Immature natural killer cell (primary cell): ENCODE measurements at regions not wholly inside any gene's neighbourhood (a gene's known extent, or its start where the extent isn't known, plus 50 kb on each side); places are given as distances from the start of the nearest gene placed in this dataset.

Source experiments
- DNase-seq, 3 donors: peaks; one replicate each; pipeline ENCODE4 v3.0.0; 2022; ENCODE audit warnings: mixed read lengths in 1 of 3
- H3K27ac Mint-ChIP-seq, 6 donors: one replicate each; pipeline ENCODE4 v1.8.0; 2020; ENCODE audit warnings: mixed read lengths in 6 of 6, mild to moderate bottlenecking in 5 of 6, inconsistent platforms in 4 of 6, moderate library complexity in 3 of 6
- H3K27me3 Mint-ChIP-seq, 3 donors: one replicate each; pipeline ENCODE4 v1.8.0; 2020 to 2021; ENCODE audit warnings: low read depth in 3 of 3, mild to moderate bottlenecking in 3 of 3, mixed read lengths in 3 of 3, moderate library complexity in 3 of 3, inconsistent platforms in 1 of 3
- H3K36me3 Mint-ChIP-seq, 3 donors: one replicate each; pipeline ENCODE4 v1.8.0; 2020; ENCODE audit warnings: mixed read lengths in 3 of 3, inconsistent platforms in 2 of 3, mild to moderate bottlenecking in 2 of 3
- H3K4me1 Mint-ChIP-seq, 2 donors: one replicate each; pipeline ENCODE4 v1.8.0; 2020; ENCODE audit warnings: inconsistent platforms in 2 of 2, mild to moderate bottlenecking in 2 of 2, mixed read lengths in 2 of 2, moderate library complexity in 1 of 2
- H3K4me3 Mint-ChIP-seq, 5 donors: one replicate each; pipeline ENCODE4 v1.8.0; 2020; ENCODE audit warnings: mild to moderate bottlenecking in 5 of 5, mixed read lengths in 5 of 5, inconsistent platforms in 3 of 5, moderate library complexity in 3 of 5
- H3K9me3 Mint-ChIP-seq, 6 donors: one replicate each; pipeline ENCODE4 v1.8.0; 2020; ENCODE audit warnings: mild to moderate bottlenecking in 6 of 6, mixed read lengths in 6 of 6, inconsistent platforms in 4 of 6, moderate library complexity in 3 of 6

GRCh38 chr13:64073203-64073602 lies 2657.6 kb upstream of the PCDH20 start:
- H3K9me3 Mint-ChIP-seq, result peaks cover 2 to 38% (median 12%) of the 10 kb centered on the region in 6 donors
- no peak for DNase-seq
- H3K4me3 Mint-ChIP-seq, result no peak overlapping the region
- H3K4me1 Mint-ChIP-seq, result no peaks in the 10 kb centered on the region
- peaks cover 0 to 5% (median 2%) of the 10 kb centered on the region in 3 donors for H3K27me3 Mint-ChIP-seq
- H3K27ac Mint-ChIP-seq, result no peak overlapping the region
- H3K36me3 Mint-ChIP-seq, result no peaks in the 10 kb centered on the region

DNA sequence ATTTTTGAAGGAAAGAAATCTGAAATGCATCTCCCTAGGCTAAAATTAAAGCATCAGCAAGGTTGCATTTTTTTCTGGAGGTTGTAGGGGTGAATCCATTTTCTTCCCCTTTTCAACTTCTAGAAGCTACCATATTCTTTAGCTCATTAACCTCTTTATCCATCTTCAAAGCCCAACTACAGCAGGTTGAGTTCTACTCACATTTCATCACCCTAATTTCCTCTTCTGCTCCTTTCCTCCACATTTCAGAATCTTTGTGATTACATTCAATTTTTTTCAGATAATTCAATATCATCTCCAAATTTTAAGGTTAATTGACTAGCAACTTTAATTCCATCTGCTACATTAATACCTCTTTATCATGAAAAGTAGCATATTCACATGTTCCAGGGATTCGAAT lies 2655.7 kb upstream of the PCDH20 start:
- H3K36me3 Mint-ChIP-seq, result no peaks in the 10 kb centered on the region
- no peak overlapping the region for H3K27ac Mint-ChIP-seq
- no peaks in the 10 kb centered on the region for H3K4me1 Mint-ChIP-seq
- no peak overlapping the region for H3K4me3 Mint-ChIP-seq
- H3K27me3 Mint-ChIP-seq, result peaks cover 0 to 3% (median 2%) of the 10 kb centered on the region in 3 donors
- H3K9me3 Mint-ChIP-seq, result peaks cover 0 to 27% (median 7%) of the 10 kb centered on the region in 6 donors
- no peak for DNase-seq

- H3K36me3 Mint-ChIP-seq, result no peaks in the 10 kb centered on the region
- H3K4me1 Mint-ChIP-seq, result no peaks in the 10 kb centered on the region
- H3K27ac Mint-ChIP-seq, result no peak overlapping the region
- peaks cover 0 to 3% (median 2%) of the 10 kb centered on the region in 3 donors for H3K27me3 Mint-ChIP-seq
- DNase-seq, result no peak
- peaks cover 0 to 26% (median 6%) of the 10 kb centered on the region in 6 donors for H3K9me3 Mint-ChIP-seq
- no peak overlapping the region for H3K4me3 Mint-ChIP-seq
Measured at GRCh38 chr13:64069892-64070291, 2654.2 kb upstream of the PCDH20 start.

GRCh38 chr13:64066711-64067110 lies 2651.1 kb upstream of the PCDH20 start:
- no peak overlapping the region for H3K4me3 Mint-ChIP-seq
- peaks cover 0 to 3% (median 2%) of the 10 kb centered on the region in 3 donors for H3K27me3 Mint-ChIP-seq
- no peak for DNase-seq
- no peak overlapping the region for H3K27ac Mint-ChIP-seq
- no peaks in the 10 kb centered on the region for H3K4me1 Mint-ChIP-seq
- peaks cover 0 to 25% (median 12%) of the 10 kb centered on the region in 6 donors for H3K9me3 Mint-ChIP-seq
- no peaks in the 10 kb centered on the region for H3K36me3 Mint-ChIP-seq

GRCh38 chr13:64061649-64062048 lies 2646.0 kb upstream of the PCDH20 start:
- Mint-ChIP-seq H3K4me3 (no peak overlapping the region), H3K9me3 (peaks cover 0 to 45% (median 14%) of the 10 kb centered on the region in 6 donors), H3K27ac (no peak overlapping the region), H3K36me3 (peaks cover 0 to 3% (median 0%) of the 10 kb centered on the region in 3 donors), H3K4me1 (peaks cover 0 to 1% of the 10 kb centered on the region in 2 donors), H3K27me3 (no peaks in the 10 kb centered on the region)
- no peak for DNase-seq

DNA sequence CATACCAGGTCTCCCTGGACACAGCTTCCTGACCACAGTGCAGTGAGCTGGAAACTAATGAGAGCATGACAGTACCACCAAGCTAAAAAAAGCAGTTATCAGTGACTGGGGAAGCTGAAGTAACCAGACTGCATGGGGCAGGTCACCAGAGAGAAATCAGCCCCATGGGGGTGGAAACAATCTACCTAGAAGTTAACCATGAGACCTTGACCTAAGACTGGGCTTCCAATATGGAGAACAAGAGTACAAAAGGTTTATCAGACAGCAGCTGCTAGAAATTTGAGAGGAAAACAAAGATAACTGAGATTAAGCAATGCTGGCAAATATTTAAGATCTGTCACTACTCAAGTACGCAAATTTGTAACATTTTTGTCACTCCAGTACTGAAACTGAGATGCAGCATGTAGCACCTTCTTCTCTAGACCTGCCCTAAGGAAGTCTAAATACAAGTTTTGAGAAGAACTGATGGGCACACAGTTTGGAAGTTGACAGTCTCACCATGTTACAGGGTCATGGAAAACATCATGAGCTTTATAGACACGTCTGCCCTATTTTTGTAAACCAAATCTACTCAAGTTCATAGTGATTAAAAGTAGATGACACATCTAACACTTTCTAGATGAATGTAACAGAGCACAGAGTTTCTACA lies 2641.8 kb upstream of the PCDH20 start:
- no peak overlapping the region for H3K4me3 Mint-ChIP-seq
- H3K4me1 Mint-ChIP-seq, result peaks cover 0 to 1% of the 10 kb centered on the region in 2 donors
- H3K27ac Mint-ChIP-seq, result no peak overlapping the region
- H3K9me3 Mint-ChIP-seq, result peaks cover 3 to 53% (median 20%) of the 10 kb centered on the region in 6 donors
- no peak for DNase-seq
- H3K36me3 Mint-ChIP-seq, result peaks cover 0 to 3% (median 0%) of the 10 kb centered on the region in 3 donors
- no peaks in the 10 kb centered on the region for H3K27me3 Mint-ChIP-seq

- Mint-ChIP-seq H3K36me3 (no peaks in the 10 kb centered on the region), H3K27me3 (no peaks in the 10 kb centered on the region), H3K4me1 (peaks cover 0 to 1% of the 10 kb centered on the region in 2 donors), H3K27ac (no peak overlapping the region), H3K9me3 (peaks cover 3 to 34% (median 16%) of the 10 kb centered on the region in 6 donors), H3K4me3 (no peak overlapping the region)
- no peak for DNase-seq
Measured at GRCh38 chr13:64054321-64054720, 2638.7 kb upstream of the PCDH20 start.

- Mint-ChIP-seq H3K27ac (no peak overlapping the region), H3K4me3 (no peak overlapping the region), H3K9me3 (peaks cover 3 to 33% (median 15%) of the 10 kb centered on the region in 6 donors), H3K36me3 (no peaks in the 10 kb centered on the region), H3K27me3 (no peaks in the 10 kb centered on the region), H3K4me1 (no peaks in the 10 kb centered on the region)
- DNase-seq, result no peak
Measured at GRCh38 chr13:64052521-64052920, 2636.9 kb upstream of the PCDH20 start.

DNA sequence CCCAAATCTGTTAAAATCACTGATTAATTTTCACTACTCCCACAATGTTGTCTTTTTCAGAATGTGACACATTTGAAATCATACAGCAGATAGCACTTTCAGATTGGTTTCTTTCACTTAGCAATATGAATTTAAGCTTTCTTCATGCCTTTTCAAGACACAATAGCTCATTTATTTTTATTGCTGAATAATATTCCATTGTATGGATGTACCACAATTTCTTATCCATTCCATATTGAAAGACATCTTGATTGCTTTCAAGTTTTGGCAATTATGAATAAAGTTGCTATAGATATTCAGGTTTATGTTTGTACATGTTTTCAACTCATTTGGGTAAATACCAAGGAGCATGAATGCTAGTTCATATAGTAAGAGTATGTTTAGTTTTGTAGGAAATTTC lies 2635.6 kb upstream of the PCDH20 start:
- no peaks in the 10 kb centered on the region for H3K27me3 Mint-ChIP-seq
- DNase-seq, result no peak
- H3K27ac Mint-ChIP-seq, result no peak overlapping the region
- no peaks in the 10 kb centered on the region for H3K36me3 Mint-ChIP-seq
- H3K9me3 Mint-ChIP-seq, result peaks cover 3 to 32% (median 13%) of the 10 kb centered on the region in 6 donors
- no peaks in the 10 kb centered on the region for H3K4me1 Mint-ChIP-seq
- H3K4me3 Mint-ChIP-seq, result no peak overlapping the region

- DNase-seq, result no peak
- peaks cover 0 to 2% (median 0%) of the 10 kb centered on the region in 3 donors for H3K27me3 Mint-ChIP-seq
- H3K4me3 Mint-ChIP-seq, result no peak overlapping the region
- H3K36me3 Mint-ChIP-seq, result no peaks in the 10 kb centered on the region
- H3K4me1 Mint-ChIP-seq, result no peaks in the 10 kb centered on the region
- no peak overlapping the region for H3K27ac Mint-ChIP-seq
- peaks cover 0 to 22% (median 7%) of the 10 kb centered on the region in 6 donors for H3K9me3 Mint-ChIP-seq
Measured at GRCh38 chr13:64041296-64041695, 2625.6 kb upstream of the PCDH20 start.

DNA sequence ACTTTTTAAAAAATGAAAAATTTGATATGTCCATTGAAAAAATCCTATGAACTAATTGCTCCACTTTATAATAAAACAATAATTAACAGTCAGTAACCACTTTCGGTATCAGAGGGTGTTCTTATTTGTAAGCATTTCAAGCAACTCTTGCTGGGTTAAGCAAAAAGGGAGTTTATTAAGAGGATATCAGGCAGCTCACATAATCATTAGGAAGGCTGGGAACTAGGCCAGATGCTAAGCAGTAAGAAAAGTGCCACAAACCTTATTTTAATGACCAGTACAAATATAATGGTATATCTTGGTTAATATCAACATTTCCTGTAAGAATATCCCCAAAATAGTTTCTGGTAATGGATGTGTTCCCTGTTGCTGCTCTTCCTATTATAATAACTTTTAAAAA lies 2618.3 kb upstream of the PCDH20 start:
- H3K9me3 Mint-ChIP-seq, result peaks cover 2 to 23% (median 9%) of the 10 kb centered on the region in 6 donors
- no peaks in the 10 kb centered on the region for H3K4me1 Mint-ChIP-seq
- no peaks in the 10 kb centered on the region for H3K36me3 Mint-ChIP-seq
- peaks cover 0 to 5% (median 0%) of the 10 kb centered on the region in 3 donors for H3K27me3 Mint-ChIP-seq
- no peak overlapping the region for H3K27ac Mint-ChIP-seq
- no peak for DNase-seq
- H3K4me3 Mint-ChIP-seq, result no peak overlapping the region

- H3K9me3 Mint-ChIP-seq, result peaks cover 3 to 41% (median 22%) of the 10 kb centered on the region in 6 donors
- peaks cover 0 to 3% (median 0%) of the 10 kb centered on the region in 3 donors for H3K36me3 Mint-ChIP-seq
- no peaks in the 10 kb centered on the region for H3K27me3 Mint-ChIP-seq
- DNase-seq, result no peak
- H3K27ac Mint-ChIP-seq, result no peak overlapping the region
- H3K4me1 Mint-ChIP-seq, result no peaks in the 10 kb centered on the region
- H3K4me3 Mint-ChIP-seq, result no peak overlapping the region
Measured at GRCh38 chr13:64029343-64030093, 2613.9 kb upstream of the PCDH20 start.

DNA sequence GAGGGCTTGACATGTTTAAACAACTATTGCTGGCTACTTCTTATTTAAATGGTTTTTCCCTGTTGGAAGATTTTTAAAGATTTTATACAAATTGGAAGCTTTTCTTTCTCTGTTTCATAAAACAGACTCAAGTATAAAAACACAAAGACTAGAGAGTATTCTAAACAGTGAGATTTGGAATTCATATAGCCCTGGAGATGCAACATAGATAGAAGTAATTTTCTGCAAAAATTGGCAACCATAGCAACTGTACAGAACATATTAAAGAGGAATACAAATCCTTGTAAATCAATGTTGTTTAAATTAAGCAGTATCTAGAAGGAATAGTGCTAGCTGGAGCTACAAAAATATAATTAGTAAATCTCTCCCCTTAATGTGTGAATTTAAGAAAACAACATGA lies 2612.9 kb upstream of the PCDH20 start:
- Mint-ChIP-seq H3K27ac (no peak overlapping the region), H3K4me3 (no peak overlapping the region), H3K4me1 (no peaks in the 10 kb centered on the region), H3K9me3 (peaks cover 3 to 41% (median 23%) of the 10 kb centered on the region in 6 donors), H3K36me3 (peaks cover 0 to 3% (median 0%) of the 10 kb centered on the region in 3 donors), H3K27me3 (no peaks in the 10 kb centered on the region)
- DNase-seq, result no peak

GRCh38 chr13:64020126-64020525 lies 2604.5 kb upstream of the PCDH20 start:
- H3K4me3 Mint-ChIP-seq, result no peak overlapping the region

More at GRCh38 chr13:64020126-64020525, 2604.5 kb upstream of the PCDH20 start:
- DNase-seq, result no peak
- Mint-ChIP-seq H3K36me3 (no peaks in the 10 kb centered on the region), H3K27ac (no peak overlapping the region), H3K4me1 (no peaks in the 10 kb centered on the region), H3K27me3 (no peaks in the 10 kb centered on the region), H3K9me3 (peaks cover 4 to 50% (median 30%) of the 10 kb centered on the region in 6 donors)
